ENCODE measurements at regions not wholly inside any gene's neighbourhood (a gene's known extent, or its start where the extent isn't known, plus 50 kb on each side); places are given as distances from the start of the nearest gene placed in this dataset.

- Histone ChIP-seq H3K4me3 (ENCODE audit: low read length) (no peak overlapping the region), H3K9me3 (ENCODE audit: control insufficient read depth, low read length) (no peaks in the 10 kb centered on the region), H3K27ac (ENCODE audit: low read length) (no peak overlapping the region), H3K4me1 (ENCODE audit: control insufficient read depth, insufficient read depth, low read length) (no peaks in the 10 kb centered on the region), H3K27me3 (ENCODE audit: control insufficient read depth, insufficient read depth) (no peaks in the 10 kb centered on the region)
- ATAC-seq = no peak
- 58% methylated on average over 4 of the region's 4 CpGs for WGBS
- intact Hi-C loops (cut with DNase I) = no loop called here
- no peak for DNase-seq
These were observed 92.9 kb upstream of the NRSN1 start for GRCh38 chr6:24032896-24033688.

- H3K27me3 ChIP-seq (ENCODE audit: control insufficient read depth, insufficient read depth) = no peaks in the 10 kb centered on the region
- 94% methylated on average over 2 of the region's 2 CpGs for WGBS
- H3K4me3 ChIP-seq (ENCODE audit: low read length) = no peak overlapping the region
- intact Hi-C loops (cut with DNase I) = no loop called here
- DNase-seq (no peak), ATAC-seq (no peak)
- H3K27ac ChIP-seq (ENCODE audit: low read length) = no peak overlapping the region
- H3K9me3 ChIP-seq (ENCODE audit: control insufficient read depth, low read length) = no peaks in the 10 kb centered on the region
- no peaks in the 10 kb centered on the region for H3K4me1 ChIP-seq (ENCODE audit: control insufficient read depth, insufficient read depth, low read length)
These were observed 82.2 kb upstream of the NRSN1 start for GRCh38 chr6:24043848-24044247.

GRCh38 chr6:24051942-24052589 lies 73.9 kb upstream of the NRSN1 start:
- 49% methylated on average over 4 of the region's 4 CpGs for WGBS
- DNase-seq = no peak
- Histone ChIP-seq H3K4me1 (ENCODE audit: control insufficient read depth, insufficient read depth, low read length) (no peaks in the 10 kb centered on the region), H3K9me3 (ENCODE audit: control insufficient read depth, low read length) (no peaks in the 10 kb centered on the region), H3K27ac (ENCODE audit: low read length) (no peak overlapping the region), H3K27me3 (ENCODE audit: control insufficient read depth, insufficient read depth) (no peaks in the 10 kb centered on the region), H3K4me3 (ENCODE audit: low read length) (no peak overlapping the region)
- intact Hi-C loops (cut with DNase I) = no loop called here
- no peak for ATAC-seq

GRCh38 chr6:24052590-24052961 lies 73.4 kb upstream of the NRSN1 start:
- ATAC-seq = no peak

GRCh38 chr6:24053057-24053456 lies 73.0 kb upstream of the NRSN1 start:
- no peak for DNase-seq
- WGBS = 24% methylated on average over 1 of the region's 1 CpG
- no peak for ATAC-seq
- no peak overlapping the region for H3K4me3 ChIP-seq (ENCODE audit: low read length)
- intact Hi-C loops (cut with DNase I) = no loop called here
- H3K27me3 ChIP-seq (ENCODE audit: control insufficient read depth, insufficient read depth) = no peaks in the 10 kb centered on the region
- no peaks in the 10 kb centered on the region for H3K4me1 ChIP-seq (ENCODE audit: control insufficient read depth, insufficient read depth, low read length)
- H3K27ac ChIP-seq (ENCODE audit: low read length) = no peak overlapping the region
- H3K9me3 ChIP-seq (ENCODE audit: control insufficient read depth, low read length) = no peaks in the 10 kb centered on the region

More at GRCh38 chr6:24052590-24052961, 73.4 kb upstream of the NRSN1 start:
- Histone ChIP-seq H3K27ac (ENCODE audit: low read length) (no peak overlapping the region), H3K27me3 (ENCODE audit: control insufficient read depth, insufficient read depth) (no peaks in the 10 kb centered on the region), H3K4me1 (ENCODE audit: control insufficient read depth, insufficient read depth, low read length) (no peaks in the 10 kb centered on the region), H3K9me3 (ENCODE audit: control insufficient read depth, low read length) (no peaks in the 10 kb centered on the region), H3K4me3 (ENCODE audit: low read length) (no peak overlapping the region)
- intact Hi-C loops (cut with DNase I) = no loop called here
- DNase-seq = no peak
- 46% methylated on average over 4 of the region's 4 CpGs for WGBS

GRCh38 chr6:24054388-24054787 lies 71.6 kb upstream of the NRSN1 start:
- Histone ChIP-seq H3K4me3 (ENCODE audit: low read length) (no peak overlapping the region), H3K27ac (ENCODE audit: low read length) (no peak overlapping the region), H3K27me3 (ENCODE audit: control insufficient read depth, insufficient read depth) (no peaks in the 10 kb centered on the region), H3K4me1 (ENCODE audit: control insufficient read depth, insufficient read depth, low read length) (no peaks in the 10 kb centered on the region), H3K9me3 (ENCODE audit: control insufficient read depth, low read length) (no peaks in the 10 kb centered on the region)
- DNase-seq = no peak
- WGBS = 73% methylated on average over 3 of the region's 3 CpGs
- intact Hi-C loops (cut with DNase I) = no loop called here
- no peak for ATAC-seq

- H3K27ac ChIP-seq (ENCODE audit: low read length) = no peak overlapping the region
- no peaks in the 10 kb centered on the region for H3K9me3 ChIP-seq (ENCODE audit: control insufficient read depth, low read length)
- 95% methylated on average over 4 of the region's 4 CpGs for WGBS
- no peaks in the 10 kb centered on the region for H3K4me1 ChIP-seq (ENCODE audit: control insufficient read depth, insufficient read depth, low read length)
- DNase-seq = no peak
- intact Hi-C loops (cut with DNase I) = no loop called here
- H3K27me3 ChIP-seq (ENCODE audit: control insufficient read depth, insufficient read depth) = no peaks in the 10 kb centered on the region
- no peak overlapping the region for H3K4me3 ChIP-seq (ENCODE audit: low read length)
- no peak for ATAC-seq
These were observed 69.4 kb upstream of the NRSN1 start for GRCh38 chr6:24056567-24056966.

- no peaks in the 10 kb centered on the region for H3K9me3 ChIP-seq (ENCODE audit: control insufficient read depth, low read length)
- 84% methylated on average over 3 of the region's 3 CpGs for WGBS
- intact Hi-C loops (cut with DNase I) = no loop called here
- ATAC-seq = no peak
- H3K4me1 ChIP-seq (ENCODE audit: control insufficient read depth, insufficient read depth, low read length) = no peaks in the 10 kb centered on the region
- no peak for DNase-seq
- H3K27me3 ChIP-seq (ENCODE audit: control insufficient read depth, insufficient read depth) = no peaks in the 10 kb centered on the region
- H3K27ac ChIP-seq (ENCODE audit: low read length) = no peak overlapping the region
- no peak overlapping the region for H3K4me3 ChIP-seq (ENCODE audit: low read length)
These were observed 69.0 kb upstream of the NRSN1 start for GRCh38 chr6:24057030-24057429.

- 59% methylated on average over 2 of the region's 2 CpGs for WGBS
These were observed 64.8 kb upstream of the NRSN1 start for GRCh38 chr6:24060982-24061754.

GRCh38 chr6:24064106-24064505 lies 61.9 kb upstream of the NRSN1 start:
- Histone ChIP-seq H3K4me1 (ENCODE audit: control insufficient read depth, insufficient read depth, low read length) (no peaks in the 10 kb centered on the region), H3K4me3 (ENCODE audit: low read length) (no peak overlapping the region), H3K27ac (ENCODE audit: low read length) (no peak overlapping the region), H3K9me3 (ENCODE audit: control insufficient read depth, low read length) (no peaks in the 10 kb centered on the region), H3K27me3 (ENCODE audit: control insufficient read depth, insufficient read depth) (no peaks in the 10 kb centered on the region)
- ATAC-seq (no peak), DNase-seq (no peak)
- intact Hi-C loops (cut with DNase I) = no loop called here
- WGBS = 33% methylated on average over 1 of the region's 1 CpG

More at GRCh38 chr6:24060982-24061754, 64.8 kb upstream of the NRSN1 start:
- DNase-seq = no peak
- Histone ChIP-seq H3K9me3 (ENCODE audit: control insufficient read depth, low read length) (no peaks in the 10 kb centered on the region), H3K4me1 (ENCODE audit: control insufficient read depth, insufficient read depth, low read length) (no peaks in the 10 kb centered on the region), H3K27ac (ENCODE audit: low read length) (no peak overlapping the region), H3K4me3 (ENCODE audit: low read length) (no peak overlapping the region), H3K27me3 (ENCODE audit: control insufficient read depth, insufficient read depth) (no peaks in the 10 kb centered on the region)
- intact Hi-C loops (cut with DNase I) = no loop called here
- ATAC-seq = no peak

- Histone ChIP-seq H3K4me1 (ENCODE audit: control insufficient read depth, insufficient read depth, low read length) (no peaks in the 10 kb centered on the region), H3K27ac (ENCODE audit: low read length) (no peak overlapping the region), H3K9me3 (ENCODE audit: control insufficient read depth, low read length) (no peaks in the 10 kb centered on the region), H3K27me3 (ENCODE audit: control insufficient read depth, insufficient read depth) (no peaks in the 10 kb centered on the region), H3K4me3 (ENCODE audit: low read length) (no peak overlapping the region)
- no peak for DNase-seq
- ATAC-seq = no peak
- 32% methylated on average over 1 of the region's 1 CpG for WGBS
- intact Hi-C loops (cut with DNase I) = no loop called here
These were observed 61.2 kb upstream of the NRSN1 start for GRCh38 chr6:24064832-24065231.

Data from right cardiac atrium (tissue), 5 donors.